GM12865 (cell line): ENCODE measurements at regions not wholly inside any gene's neighbourhood (a gene's known extent, or its start where the extent isn't known, plus 50 kb on each side); places are given as distances from the start of the nearest gene placed in this dataset.

Source experiments
- DNase-seq: peaks from one replicate; pipeline ENCODE4 v3.0.0; 2010; ENCODE audit warnings: low read depth
- H3K4me3 ChIP-seq: 2 replicates; pipeline ENCODE4 v1.5.1; 2011; ENCODE audit warnings: mild to moderate bottlenecking, low read depth, low read length, control low read depth
- CTCF ChIP-seq: IDR thresholded peaks from 2 replicates; pipeline ENCODE4 v1.5.1; 2011; ENCODE audit warnings: low read length, control low read depth, low read depth, inconsistent platforms; ENCODE audit not compliant: insufficient read depth; ENCODE audit errors: missing control alignments

GRCh38 chr18:44474591-44474990 lies 206.1 kb upstream of the SETBP1 start:
- TF ChIP-seq CTCF, result no peak
- no peak overlapping the region for H3K4me3 ChIP-seq
- DNase-seq, result no peak

- no peak for TF ChIP-seq CTCF
- DNase-seq, result no peak
- no peak overlapping the region for H3K4me3 ChIP-seq
Observed at GRCh38 chr18:44482761-44483160, 197.9 kb upstream of the SETBP1 start.

GRCh38 chr18:44495151-44495550 lies 185.5 kb upstream of the SETBP1 start:
- no peak overlapping the region for H3K4me3 ChIP-seq
- TF ChIP-seq CTCF, result no peak

GRCh38 chr18:44497311-44497710 lies 183.4 kb upstream of the SETBP1 start:
- no peak for TF ChIP-seq CTCF
- no peak overlapping the region for H3K4me3 ChIP-seq
- no peak for DNase-seq

More at GRCh38 chr18:44495151-44495550, 185.5 kb upstream of the SETBP1 start:
- DNase-seq, result no peak

- TF ChIP-seq CTCF, result no peak
- DNase-seq, result no peak
Observed at GRCh38 chr18:44497757-44498490, 182.8 kb upstream of the SETBP1 start.

GRCh38 chr18:44500808-44501610 lies 179.7 kb upstream of the SETBP1 start:
- no peak overlapping the region for H3K4me3 ChIP-seq
- no peak for TF ChIP-seq CTCF
- no peak for DNase-seq

More at GRCh38 chr18:44497757-44498490, 182.8 kb upstream of the SETBP1 start:
- H3K4me3 ChIP-seq, result no peak overlapping the region

GRCh38 chr18:44502221-44502620 lies 178.5 kb upstream of the SETBP1 start:
- DNase-seq, result no peak
- no peak overlapping the region for H3K4me3 ChIP-seq
- no peak for TF ChIP-seq CTCF
